ENCODE measurements at regions not wholly inside any gene's neighbourhood (a gene's known extent, or its start where the extent isn't known, plus 50 kb on each side); places are given as distances from the start of the nearest gene placed in this dataset.

DNA sequence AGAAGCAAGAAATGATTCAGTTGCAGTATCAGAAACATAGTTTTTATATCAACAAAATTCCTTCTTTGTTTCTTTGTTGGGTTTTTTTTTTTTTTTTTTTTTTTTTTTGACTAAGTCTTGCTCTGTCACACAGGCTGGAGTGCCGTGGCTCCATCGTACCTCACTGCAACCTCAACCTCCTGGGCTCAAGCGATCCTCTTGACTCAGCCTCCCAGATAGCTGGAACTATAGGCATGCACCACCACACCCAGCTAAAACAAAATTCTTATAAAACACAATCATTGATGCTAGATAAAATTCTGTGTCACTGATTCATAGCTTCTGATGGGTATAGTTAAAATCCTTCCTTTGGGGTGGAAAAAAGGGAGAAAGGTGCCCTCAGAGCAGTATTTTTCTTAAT lies 110.3 kb upstream of the TNFAIP3 start:
- TF ChIP-seq, protein P1, sequence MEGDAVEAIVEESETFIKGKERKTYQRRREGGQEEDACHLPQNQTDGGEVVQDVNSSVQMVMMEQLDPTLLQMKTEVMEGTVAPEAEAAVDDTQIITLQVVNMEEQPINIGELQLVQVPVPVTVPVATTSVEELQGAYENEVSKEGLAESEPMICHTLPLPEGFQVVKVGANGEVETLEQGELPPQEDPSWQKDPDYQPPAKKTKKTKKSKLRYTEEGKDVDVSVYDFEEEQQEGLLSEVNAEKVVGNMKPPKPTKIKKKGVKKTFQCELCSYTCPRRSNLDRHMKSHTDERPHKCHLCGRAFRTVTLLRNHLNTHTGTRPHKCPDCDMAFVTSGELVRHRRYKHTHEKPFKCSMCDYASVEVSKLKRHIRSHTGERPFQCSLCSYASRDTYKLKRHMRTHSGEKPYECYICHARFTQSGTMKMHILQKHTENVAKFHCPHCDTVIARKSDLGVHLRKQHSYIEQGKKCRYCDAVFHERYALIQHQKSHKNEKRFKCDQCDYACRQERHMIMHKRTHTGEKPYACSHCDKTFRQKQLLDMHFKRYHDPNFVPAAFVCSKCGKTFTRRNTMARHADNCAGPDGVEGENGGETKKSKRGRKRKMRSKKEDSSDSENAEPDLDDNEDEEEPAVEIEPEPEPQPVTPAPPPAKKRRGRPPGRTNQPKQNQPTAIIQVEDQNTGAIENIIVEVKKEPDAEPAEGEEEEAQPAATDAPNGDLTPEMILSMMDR (IDR thresholded peaks at IDR 0.05) = no peak
- no peak for TF ChIP-seq POLR2AphosphoS5 (IDR thresholded peaks at IDR 0.05; ENCODE audit: low read depth, low read length)

Data from Panc1 (cell line).